ENCODE measurements at regions not wholly inside any gene's neighbourhood (a gene's known extent, or its start where the extent isn't known, plus 50 kb on each side); places are given as distances from the start of the nearest gene placed in this dataset.

DNA sequence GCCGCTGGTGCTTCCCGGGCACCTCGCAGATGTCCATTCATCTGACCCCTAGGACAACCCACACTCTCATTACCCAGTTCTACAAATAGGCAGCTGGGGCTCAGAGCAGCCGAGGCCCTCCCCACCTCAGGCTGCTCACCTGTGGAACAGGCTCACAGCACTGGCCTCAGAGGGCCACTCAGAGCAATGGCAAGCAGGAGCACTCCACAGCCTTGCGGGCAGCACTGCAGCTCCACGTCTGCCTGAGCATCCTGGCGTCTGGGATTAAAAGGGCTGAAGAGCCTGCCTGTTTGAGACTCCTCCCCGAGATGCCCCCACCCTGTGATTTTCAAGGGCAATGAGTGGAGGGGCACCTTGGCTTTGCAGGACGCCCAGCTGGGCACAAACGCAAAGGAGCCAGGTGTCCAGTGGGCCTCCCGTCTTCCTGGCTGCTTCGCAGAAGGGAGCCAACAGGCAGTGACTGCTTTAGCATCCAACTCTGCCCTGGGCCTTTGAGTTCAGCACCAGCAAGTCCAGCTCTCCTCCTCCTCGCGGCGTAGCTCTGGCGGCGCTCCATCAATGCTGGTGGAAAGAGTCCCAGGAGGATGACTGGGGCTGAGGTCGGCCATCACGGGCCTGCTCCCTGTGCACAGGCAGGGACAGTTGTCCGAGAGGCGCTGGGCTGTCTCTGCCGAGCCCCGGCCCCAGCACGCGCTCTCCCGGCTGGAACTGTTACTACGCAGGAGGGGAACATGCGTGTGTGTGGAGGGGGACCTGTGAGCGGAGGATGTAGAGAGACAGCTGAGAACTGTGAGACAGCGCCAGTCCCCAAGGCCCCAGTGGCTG is 297.2 kb downstream of the NDUFA10 start:
- peaks cover 2% of the 10 kb centered on the region for H3K27me3 Mint-ChIP-seq

GRCh38 chr2:239727182-239727775 is 297.9 kb downstream of the NDUFA10 start:
- DNase-seq, result no peak
- POLR2A ChIA-PET, result no interaction called here
- H3K27ac Mint-ChIP-seq, result no peak overlapping the region
- CTCF ChIA-PET, result no interaction called here
- no peak overlapping the region for H3K4me3 Mint-ChIP-seq
- H3K4me1 Mint-ChIP-seq, result peaks cover 5% of the 10 kb centered on the region
- H3K9me3 Mint-ChIP-seq, result peaks cover 4% of the 10 kb centered on the region
- peaks cover 2% of the 10 kb centered on the region for H3K27me3 Mint-ChIP-seq
- H3K36me3 Mint-ChIP-seq (ENCODE audit: low read depth), result no peaks in the 10 kb centered on the region

More for the DNA sequence above, 297.2 kb downstream of the NDUFA10 start:
- no peak for DNase-seq
- H3K4me3 Mint-ChIP-seq, result no peak overlapping the region
- H3K27ac Mint-ChIP-seq, result no peak overlapping the region
- no peaks in the 10 kb centered on the region for H3K36me3 Mint-ChIP-seq (ENCODE audit: low read depth)
- peaks cover 4% of the 10 kb centered on the region for H3K9me3 Mint-ChIP-seq
- ChIA-PET CTCF (no interaction called here), POLR2A (no interaction called here)
- H3K4me1 Mint-ChIP-seq, result peaks cover 5% of the 10 kb centered on the region

GRCh38 chr2:239726631-239727181 is 298.4 kb downstream of the NDUFA10 start:
- peaks cover 5% of the 10 kb centered on the region for H3K4me1 Mint-ChIP-seq
- CTCF ChIA-PET, result no interaction called here

GRCh38 chr2:239726091-239726591 is 299.0 kb downstream of the NDUFA10 start:
- no peaks in the 10 kb centered on the region for H3K36me3 Mint-ChIP-seq (ENCODE audit: low read depth)
- CTCF ChIA-PET, result no interaction called here

More at GRCh38 chr2:239726631-239727181, 298.4 kb downstream of the NDUFA10 start:
- Mint-ChIP-seq H3K27ac (no peak overlapping the region), H3K4me3 (no peak overlapping the region), H3K36me3 (ENCODE audit: low read depth) (no peaks in the 10 kb centered on the region), H3K9me3 (peaks cover 4% of the 10 kb centered on the region), H3K27me3 (peaks cover 2% of the 10 kb centered on the region)
- no peak for DNase-seq
- POLR2A ChIA-PET, result no interaction called here

DNA sequence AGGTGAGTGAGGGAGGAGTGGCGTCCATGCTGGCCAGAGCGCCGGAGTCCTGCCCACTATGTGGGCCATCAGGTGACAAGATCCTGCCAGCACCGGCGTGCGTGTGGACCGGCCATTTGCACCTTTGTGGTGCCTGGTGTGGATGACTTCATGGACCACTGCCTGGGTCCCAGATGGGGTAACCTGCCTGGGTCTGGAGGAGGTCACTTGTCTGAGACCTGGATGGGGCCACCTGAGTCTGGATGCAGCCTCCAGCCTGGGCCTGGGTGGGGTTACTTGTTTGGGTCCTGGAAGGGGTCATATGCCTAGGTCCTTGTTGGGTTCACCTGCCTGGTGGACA is 299.6 kb downstream of the NDUFA10 start:
- no peak overlapping the region for H3K27ac Mint-ChIP-seq
- H3K36me3 Mint-ChIP-seq (ENCODE audit: low read depth), result no peaks in the 10 kb centered on the region
- H3K9me3 Mint-ChIP-seq, result peaks cover 4% of the 10 kb centered on the region
- no peaks in the 10 kb centered on the region for H3K27me3 Mint-ChIP-seq
- no peak overlapping the region for H3K4me3 Mint-ChIP-seq
- ChIA-PET POLR2A (no interaction called here), CTCF (no interaction called here)
- no peak for DNase-seq
- peaks cover under 1% of the 10 kb centered on the region for H3K4me1 Mint-ChIP-seq

More at GRCh38 chr2:239726091-239726591, 299.0 kb downstream of the NDUFA10 start:
- POLR2A ChIA-PET, result no interaction called here
- Mint-ChIP-seq H3K4me1 (peaks cover 5% of the 10 kb centered on the region), H3K27ac (no peak overlapping the region), H3K4me3 (no peak overlapping the region), H3K27me3 (peaks cover 2% of the 10 kb centered on the region), H3K9me3 (peaks cover 4% of the 10 kb centered on the region)
- no peak for DNase-seq

GRCh38 chr2:239724851-239725550 is 300.1 kb downstream of the NDUFA10 start:
- no peaks in the 10 kb centered on the region for H3K27me3 Mint-ChIP-seq
- H3K27ac Mint-ChIP-seq, result no peak overlapping the region
- no peaks in the 10 kb centered on the region for H3K36me3 Mint-ChIP-seq (ENCODE audit: low read depth)
- no peak overlapping the region for H3K4me3 Mint-ChIP-seq
- POLR2A ChIA-PET, result no interaction called here
- CTCF ChIA-PET, result no interaction called here
- peaks cover 4% of the 10 kb centered on the region for H3K9me3 Mint-ChIP-seq
- no peak for DNase-seq
- H3K4me1 Mint-ChIP-seq, result no peaks in the 10 kb centered on the region

DNA sequence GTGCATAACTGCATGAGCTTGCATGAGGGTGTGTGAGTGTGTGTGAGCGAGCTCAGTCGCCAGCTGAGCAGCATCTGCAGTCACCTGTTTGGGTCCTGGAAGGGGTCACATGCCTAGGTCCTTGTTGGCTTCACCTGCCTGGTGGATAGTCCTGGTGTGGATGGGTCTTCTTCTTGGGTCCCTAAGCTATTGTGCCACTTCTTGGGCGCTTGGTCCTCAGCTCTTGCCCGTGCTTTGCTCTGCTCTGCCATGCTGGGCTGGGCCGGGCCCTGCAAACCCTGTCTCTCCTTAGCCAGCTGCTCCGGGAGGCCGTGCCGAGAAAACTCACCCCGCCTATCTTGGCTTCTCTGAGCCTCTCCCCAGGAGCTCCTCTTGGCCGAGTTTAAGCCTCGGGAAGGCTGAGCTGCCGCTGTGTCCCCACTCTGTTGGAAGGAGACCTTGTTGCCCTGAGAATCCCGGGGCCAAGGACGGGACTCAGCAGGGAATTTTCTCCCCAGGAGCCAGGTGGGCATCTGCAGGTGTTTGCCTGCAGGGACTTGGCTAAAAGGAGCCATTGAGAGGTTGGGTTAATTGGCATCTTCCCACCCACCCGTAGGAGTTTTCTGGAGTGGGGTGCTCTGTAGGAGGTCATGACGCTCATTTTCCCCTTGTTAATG is 300.8 kb downstream of the NDUFA10 start:
- H3K27me3 Mint-ChIP-seq, result no peaks in the 10 kb centered on the region
- ChIA-PET CTCF (no interaction called here), POLR2A (no interaction called here)
- no peaks in the 10 kb centered on the region for H3K4me1 Mint-ChIP-seq
- H3K9me3 Mint-ChIP-seq, result peaks cover 5% of the 10 kb centered on the region
- no peak for DNase-seq
- no peak overlapping the region for H3K27ac Mint-ChIP-seq
- H3K36me3 Mint-ChIP-seq (ENCODE audit: low read depth), result no peaks in the 10 kb centered on the region
- H3K4me3 Mint-ChIP-seq, result no peak overlapping the region

GRCh38 chr2:239723486-239724193 is 301.5 kb downstream of the NDUFA10 start:
- ChIA-PET CTCF (no interaction called here), POLR2A (no interaction called here)
- DNase-seq, result no peak
- Mint-ChIP-seq H3K4me3 (no peak overlapping the region), H3K4me1 (no peaks in the 10 kb centered on the region), H3K27me3 (no peaks in the 10 kb centered on the region), H3K36me3 (ENCODE audit: low read depth) (no peaks in the 10 kb centered on the region), H3K27ac (no peak overlapping the region), H3K9me3 (peaks cover 7% of the 10 kb centered on the region)

- H3K4me3 Mint-ChIP-seq, result no peak overlapping the region
- ChIA-PET CTCF (no interaction called here), POLR2A (no interaction called here)
- no peaks in the 10 kb centered on the region for H3K27me3 Mint-ChIP-seq
- no peaks in the 10 kb centered on the region for H3K4me1 Mint-ChIP-seq
- no peaks in the 10 kb centered on the region for H3K36me3 Mint-ChIP-seq (ENCODE audit: low read depth)
- peak; percentile 7 for DNase-seq
- H3K27ac Mint-ChIP-seq, result no peak overlapping the region
- peaks cover 7% of the 10 kb centered on the region for H3K9me3 Mint-ChIP-seq
Observed at GRCh38 chr2:239722760-239723470, 302.2 kb downstream of the NDUFA10 start.

GRCh38 chr2:239721991-239722759 is 303.0 kb downstream of the NDUFA10 start:
- DNase-seq, result peak; percentile 9
- H3K27ac Mint-ChIP-seq, result no peak overlapping the region
- no peaks in the 10 kb centered on the region for H3K27me3 Mint-ChIP-seq
- ChIA-PET CTCF (no interaction called here), POLR2A (no interaction called here)
- H3K4me1 Mint-ChIP-seq, result no peaks in the 10 kb centered on the region
- H3K36me3 Mint-ChIP-seq (ENCODE audit: low read depth), result no peaks in the 10 kb centered on the region
- peaks cover 7% of the 10 kb centered on the region for H3K9me3 Mint-ChIP-seq
- H3K4me3 Mint-ChIP-seq, result no peak overlapping the region

GRCh38 chr2:239721531-239721930 is 303.6 kb downstream of the NDUFA10 start:
- no peaks in the 10 kb centered on the region for H3K27me3 Mint-ChIP-seq
- ChIA-PET POLR2A (no interaction called here), CTCF (no interaction called here)
- H3K9me3 Mint-ChIP-seq, result peaks cover 7% of the 10 kb centered on the region
- H3K4me3 Mint-ChIP-seq, result no peak overlapping the region
- no peaks in the 10 kb centered on the region for H3K4me1 Mint-ChIP-seq
- DNase-seq, result peak; percentile 7
- no peak overlapping the region for H3K27ac Mint-ChIP-seq
- H3K36me3 Mint-ChIP-seq (ENCODE audit: low read depth), result no peaks in the 10 kb centered on the region
